HCT116 (cell line): ENCODE measurements at regions not wholly inside any gene's neighbourhood (a gene's known extent, or its start where the extent isn't known, plus 50 kb on each side); places are given as distances from the start of the nearest gene placed in this dataset.

Source experiments
- ATAC-seq: fragments of 200-7000 bp; cut with Tn5 transposase; 2 replicates; pipeline ENCODE4 v1.9.1; 2020; ENCODE audit warnings: mild to moderate bottlenecking, moderate library complexity
- BruUV-seq: library from RNA; stranded (reverse); fragments of 400-500 nt; replicated peaks from 2 replicates; lab custom pipeline; 2021; lab: Mats Ljungman, UMichigan
- CTCF ChIA-PET: fragments of 300-600 bp; sonication (Branson Sonifier 250); formaldehyde crosslinking; loops from one replicate; lab custom pipeline; 2021; ENCODE audit warnings: antibody characterized with exemption; lab: Charles Lee
- POLR2A ChIA-PET: fragments of 300-600, 350-600 bp; sonication (Branson Sonifier 250); formaldehyde crosslinking; loops from one replicate; lab custom pipeline; 2021; ENCODE audit warnings: antibody characterized with exemption; lab: Charles Lee
- RAD21 ChIA-PET, 2 experiments: fragments of 300-600 bp; sonication (Branson Sonifier 250); formaldehyde crosslinking; loops; one replicate each; lab custom pipeline; 2023; ENCODE audit warnings: low total read pairs in 2 of 2; ENCODE audit not compliant: uncharacterized antibody in 2 of 2, unreplicated experiment in 2 of 2, low non-redundant PET in 1 of 2; lab: Charles Lee
- DNase-seq: peaks from one replicate; pipeline ENCODE4 v3.0.0-alpha.2; 2010; ENCODE audit warnings: low read depth, low spot score
- H2AFZ ChIP-seq: fragments of 200-600 bp; shearing (Covaris generic), sonication (generic); 2 replicates; pipeline ENCODE4 v1.6.1; 2017; ENCODE audit warnings: low read depth, mixed run types, mixed read lengths, antibody characterized with exemption, low read length; ENCODE audit not compliant: poor library complexity, severe bottlenecking
- H3K27ac ChIP-seq: 2 replicates; pipeline ENCODE4 v1.5.1; 2012; ENCODE audit warnings: low read depth, low read length
- H3K27me3 ChIP-seq: fragments of 200-600 bp; sonication (generic); 2 replicates; pipeline ENCODE4 v1.6.1; 2016; ENCODE audit warnings: mixed run types, low read length, mixed read lengths; ENCODE audit not compliant: insufficient read depth
- H3K36me3 ChIP-seq, 2 experiments: fragments of 200-500 bp in 1 of 2; fragments of 200-600 bp in 1 of 2; sonication (Bioruptor generic) in 1 of 2; sonication (generic) in 1 of 2; 2 replicates each; pipeline versions ENCODE4 v1.5.1 to v1.6.1; 2014 to 2016; ENCODE audit warnings: low read length in 2 of 2, inconsistent platforms in 1 of 2, mixed read lengths in 1 of 2, mixed run types in 1 of 2; ENCODE audit not compliant: insufficient read depth in 2 of 2, control insufficient read depth in 1 of 2
- H3K4me1 ChIP-seq, 2 experiments: fragments of 200-600 bp in 1 of 2; sonication (generic) in 1 of 2; 2 replicates each; pipeline versions ENCODE4 v1.5.1 to v1.6.1; 2012 to 2017; ENCODE audit warnings: low read length in 2 of 2, inconsistent platforms in 1 of 2, mild to moderate bottlenecking in 1 of 2, mixed read lengths in 1 of 2, mixed run types in 1 of 2, moderate library complexity in 1 of 2; ENCODE audit not compliant: insufficient read depth in 2 of 2, control insufficient read depth in 1 of 2
- H3K4me2 ChIP-seq: fragments of 200-600 bp; sonication (generic); 2 replicates; pipeline ENCODE4 v1.6.1; 2017; ENCODE audit warnings: mixed run types, low read length, mixed read lengths
- H3K4me3 ChIP-seq, 2 experiments: fragments of 200-600 bp in 1 of 2; sonication (generic) in 1 of 2; replicated peaks in 1 of 2; 2 replicates each; pipeline ENCODE4 v1.5.1; 2011 to 2016; ENCODE audit warnings: low read length in 2 of 2, control low read depth in 1 of 2, low read depth in 1 of 2, mild to moderate bottlenecking in 1 of 2, mixed read lengths in 1 of 2, mixed run types in 1 of 2
- H3K79me2 ChIP-seq: fragments of 200-600 bp; sonication (generic); 2 replicates; pipeline ENCODE4 v1.6.1; 2017; ENCODE audit warnings: mild to moderate bottlenecking, mixed run types, low read length, moderate library complexity, mixed read lengths; ENCODE audit not compliant: insufficient read depth
- H3K9ac ChIP-seq: fragments of 200-600 bp; sonication (generic); 2 replicates; pipeline ENCODE4 v1.6.1; 2016; ENCODE audit warnings: low read length, mixed read lengths
- H3K9me2 ChIP-seq: fragments of 200-600 bp; sonication (generic), shearing (Covaris generic); 2 replicates; pipeline ENCODE4 v1.6.1; 2017; ENCODE audit warnings: mixed run types, mild to moderate bottlenecking, moderate library complexity; ENCODE audit not compliant: insufficient read depth
- H3K9me3 ChIP-seq, 2 experiments: fragments of 200-500 bp in 1 of 2; fragments of 200-600 bp in 1 of 2; sonication (Bioruptor generic) in 1 of 2; sonication (generic) in 1 of 2; 2 replicates each; pipeline ENCODE4 v1.6.1; 2014 to 2017; ENCODE audit warnings: low read length in 2 of 2, mixed read lengths in 2 of 2, inconsistent platforms in 1 of 2, low read depth in 1 of 2, mild to moderate bottlenecking in 1 of 2, mixed run types in 1 of 2, moderate library complexity in 1 of 2; ENCODE audit not compliant: control insufficient read depth in 1 of 2, insufficient read depth in 1 of 2
- H4K20me1 ChIP-seq: fragments of 200-600 bp; sonication (generic), shearing (Covaris generic); 2 replicates; pipeline ENCODE4 v1.6.1; 2017; ENCODE audit warnings: mixed run types, mild to moderate bottlenecking, moderate library complexity; ENCODE audit not compliant: insufficient read depth
- CBX3 ChIP-seq: IDR thresholded peaks from 2 replicates; pipeline ENCODE4 v1.6.1; 2012; ENCODE audit warnings: low read depth
- EGR1 ChIP-seq: IDR thresholded peaks from 2 replicates; pipeline ENCODE4 v1.6.1; 2012; ENCODE audit warnings: low read depth
- ELF1 ChIP-seq: IDR thresholded peaks from 2 replicates; pipeline ENCODE4 v1.6.1; 2012; ENCODE audit warnings: low read depth, borderline replicate concordance
- EZH2phosphoT487 ChIP-seq: fragments of 200-600 bp; IDR thresholded peaks from 2 replicates; pipeline ENCODE4 v1.6.1; 2018; ENCODE audit warnings: antibody characterized with exemption, borderline replicate concordance
- JUND ChIP-seq: IDR thresholded peaks from 2 replicates; pipeline ENCODE4 v1.6.1; 2012
- POLR2AphosphoS5 ChIP-seq: IDR thresholded peaks from 2 replicates; pipeline ENCODE4 v1.6.1; 2011; ENCODE audit warnings: mild to moderate bottlenecking, low read depth, low read length, moderate library complexity
- SIN3A ChIP-seq: IDR thresholded peaks from 2 replicates; pipeline ENCODE4 v1.6.1; 2012; ENCODE audit warnings: low read depth
- SP1 ChIP-seq: IDR thresholded peaks from 2 replicates; pipeline ENCODE4 v1.6.1; 2012; ENCODE audit warnings: low read depth
- ZFX ChIP-seq: fragments of 450-650 bp; IDR thresholded peaks from 2 replicates; pipeline ENCODE4 v1.6.1; 2017
- intact Hi-C: fragments of 100-400 bp; cut with micrococcal nuclease; formaldehyde crosslinking; loops from 2 replicates; pipeline ENCODE4 v1.10.0; 2022
- TF ChIP-seq, protein P1 (sequence below), 3 experiments: fragments of 200-600 bp in 1 of 3; sonication (generic) in 1 of 3; IDR thresholded peaks in 2 of 3; conservative IDR thresholded peaks in 1 of 3; 2 replicates each; pipeline ENCODE4 v1.5.1; 2012 to 2017; ENCODE audit warnings: low read depth in 2 of 3, low read length in 2 of 3, antibody characterized with exemption in 1 of 3, borderline replicate concordance in 1 of 3, control low read depth in 1 of 3, mild to moderate bottlenecking in 1 of 3, mixed read lengths in 1 of 3, mixed run types in 1 of 3, moderate library complexity in 1 of 3; ENCODE audit not compliant: insufficient read depth in 1 of 3
- TF ChIP-seq, protein P2 (sequence below): IDR thresholded peaks from 2 replicates; pipeline ENCODE4 v1.6.1; 2012
- TF ChIP-seq, protein P3 (sequence below): IDR thresholded peaks from 2 replicates; pipeline ENCODE4 v1.6.1; 2012

- Histone ChIP-seq H3K9me3 (no peaks in the 10 kb centered on the region), H3K9me2 (no peaks in the 10 kb centered on the region), H3K27ac (no peak overlapping the region), H3K36me3 (no peaks in the 10 kb centered on the region), H3K79me2 (no peaks in the 10 kb centered on the region), H3K27me3 (peaks cover 22% of the 10 kb centered on the region), H3K4me3 (no peak overlapping the region), H3K4me1 (no peaks in the 10 kb centered on the region), H3K9ac (no peak overlapping the region), H2AFZ (no peak overlapping the region), H3K4me2 (no peak overlapping the region), H4K20me1 (no peaks in the 10 kb centered on the region)
- DNase-seq (no peak), ATAC-seq (peak; percentile 54)
- intact Hi-C loops = no loop called here
- ChIA-PET POLR2A (no interaction called here), CTCF (no interaction called here), RAD21 (no interaction called here)
- TF ChIP-seq EGR1 = no peak
- TF ChIP-seq, protein P1, sequence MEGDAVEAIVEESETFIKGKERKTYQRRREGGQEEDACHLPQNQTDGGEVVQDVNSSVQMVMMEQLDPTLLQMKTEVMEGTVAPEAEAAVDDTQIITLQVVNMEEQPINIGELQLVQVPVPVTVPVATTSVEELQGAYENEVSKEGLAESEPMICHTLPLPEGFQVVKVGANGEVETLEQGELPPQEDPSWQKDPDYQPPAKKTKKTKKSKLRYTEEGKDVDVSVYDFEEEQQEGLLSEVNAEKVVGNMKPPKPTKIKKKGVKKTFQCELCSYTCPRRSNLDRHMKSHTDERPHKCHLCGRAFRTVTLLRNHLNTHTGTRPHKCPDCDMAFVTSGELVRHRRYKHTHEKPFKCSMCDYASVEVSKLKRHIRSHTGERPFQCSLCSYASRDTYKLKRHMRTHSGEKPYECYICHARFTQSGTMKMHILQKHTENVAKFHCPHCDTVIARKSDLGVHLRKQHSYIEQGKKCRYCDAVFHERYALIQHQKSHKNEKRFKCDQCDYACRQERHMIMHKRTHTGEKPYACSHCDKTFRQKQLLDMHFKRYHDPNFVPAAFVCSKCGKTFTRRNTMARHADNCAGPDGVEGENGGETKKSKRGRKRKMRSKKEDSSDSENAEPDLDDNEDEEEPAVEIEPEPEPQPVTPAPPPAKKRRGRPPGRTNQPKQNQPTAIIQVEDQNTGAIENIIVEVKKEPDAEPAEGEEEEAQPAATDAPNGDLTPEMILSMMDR (IDR thresholded peaks at IDR 0.05 in 2 of 3, conservative IDR thresholded peaks at IDR 0.05 in 1 of 3; ENCODE audit: borderline replicate concordance in 1 of 3, insufficient read depth in 1 of 3, low read depth in 2 of 3, low read length in 2 of 3) = peak in 1 of 3 experiments; percentile 11; a peak in 1 of 6 replicates
- BruUV-seq = no TSS peak
Measured at GRCh38 chr10:121680879-121681655, 82.8 kb upstream of the FGFR2 start.

DNA sequence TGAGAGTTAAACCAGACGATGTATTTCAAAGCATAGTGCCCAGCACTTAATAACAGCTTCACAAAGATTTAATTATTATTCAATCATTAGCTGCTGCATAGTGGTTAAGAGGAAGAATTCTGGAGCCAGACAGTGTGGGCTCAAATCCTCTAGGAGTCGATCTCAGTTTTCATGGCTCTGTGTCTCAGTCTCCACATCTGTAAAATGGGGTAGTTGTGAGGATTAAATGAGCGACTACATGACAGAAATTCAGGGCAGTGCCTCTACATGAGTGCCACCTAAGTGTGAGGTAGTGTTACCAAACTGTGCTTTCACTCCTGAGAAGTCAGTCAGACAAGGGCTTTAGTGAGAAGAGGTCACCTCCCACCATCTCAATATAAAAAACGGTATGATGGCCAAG, 81.7 kb upstream of the FGFR2 start:
- no peaks in the 10 kb centered on the region for H4K20me1 ChIP-seq
- no peak overlapping the region for H3K27ac ChIP-seq
- ATAC-seq (no peak), DNase-seq (no peak)
- no peaks in the 10 kb centered on the region for H3K79me2 ChIP-seq
- ChIA-PET POLR2A (no interaction called here), CTCF (no interaction called here), RAD21 (no interaction called here)
- no peak overlapping the region for H3K9ac ChIP-seq
- no peaks in the 10 kb centered on the region for H3K4me1 ChIP-seq
- H3K36me3 ChIP-seq = no peaks in the 10 kb centered on the region
- intact Hi-C loops = no loop called here
- H3K9me2 ChIP-seq = no peaks in the 10 kb centered on the region
- H2AFZ ChIP-seq = no peak overlapping the region
- no peak for TF ChIP-seq ELF1
- TF ChIP-seq, protein P2, sequence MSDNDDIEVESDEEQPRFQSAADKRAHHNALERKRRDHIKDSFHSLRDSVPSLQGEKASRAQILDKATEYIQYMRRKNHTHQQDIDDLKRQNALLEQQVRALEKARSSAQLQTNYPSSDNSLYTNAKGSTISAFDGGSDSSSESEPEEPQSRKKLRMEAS = no peak
- no peak for TF ChIP-seq SP1
- TF ChIP-seq, protein P3, sequence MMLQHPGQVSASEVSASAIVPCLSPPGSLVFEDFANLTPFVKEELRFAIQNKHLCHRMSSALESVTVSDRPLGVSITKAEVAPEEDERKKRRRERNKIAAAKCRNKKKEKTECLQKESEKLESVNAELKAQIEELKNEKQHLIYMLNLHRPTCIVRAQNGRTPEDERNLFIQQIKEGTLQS = no peak
- no peak for TF ChIP-seq CBX3
- TF ChIP-seq, protein P1 (IDR thresholded peaks at IDR 0.05 in 2 of 3, conservative IDR thresholded peaks at IDR 0.05 in 1 of 3; ENCODE audit: borderline replicate concordance in 1 of 3, insufficient read depth in 1 of 3, low read depth in 2 of 3, low read length in 2 of 3) = no peak
- no peak for TF ChIP-seq SIN3A
- no peak for TF ChIP-seq EZH2phosphoT487
- TF ChIP-seq POLR2AphosphoS5 = no peak
- no peak for TF ChIP-seq JUND
- no peak for TF ChIP-seq ZFX
- peaks cover 22% of the 10 kb centered on the region; the same call in 1 of the 2 replicates for H3K27me3 ChIP-seq
- no TSS peak for BruUV-seq
- H3K9me3 ChIP-seq = no peaks in the 10 kb centered on the region
- no peak overlapping the region for H3K4me2 ChIP-seq
- no peak overlapping the region for H3K4me3 ChIP-seq
